Spleen (tissue), 11 donors: ENCODE measurements at regions not wholly inside any gene's neighbourhood (a gene's known extent, or its start where the extent isn't known, plus 50 kb on each side); places are given as distances from the start of the nearest gene placed in this dataset.

Experiments used
- DNase-seq: peaks from one replicate; pipeline ENCODE4 v3.0.0-alpha.2; 2020
- H3K27ac ChIP-seq, 8 donors: fragments of 200-600 bp; sonication (generic) in 7 of 8; 1 replicate in 4 of 8; 2 replicates in 4 of 8; pipeline versions ENCODE4 v1.5.0 to v1.8.0; 2016 to 2021; ENCODE audit warnings: inconsistent platforms in 4 of 8, mild to moderate bottlenecking in 4 of 8, moderate library complexity in 1 of 8
- H3K27me3 ChIP-seq, 7 donors: fragments of 200-600 bp; sonication (generic) in 6 of 7; replicated peaks in 1 of 7; 1 replicate in 4 of 7; 2 replicates in 3 of 7; pipeline versions ENCODE4 v1.5.0 to v1.8.0; 2016 to 2021; ENCODE audit warnings: inconsistent platforms in 3 of 7, mild to moderate bottlenecking in 1 of 7
- H3K36me3 ChIP-seq, 6 donors: fragments of 200-600 bp; sonication (generic) in 5 of 6; 1 replicate in 4 of 6; 2 replicates in 2 of 6; pipeline versions ENCODE4 v1.5.0 to v1.8.0; 2016 to 2021; ENCODE audit warnings: inconsistent platforms in 2 of 6
- H3K4me1 ChIP-seq, 6 donors: fragments of 200-600 bp; sonication (generic) in 5 of 6; 1 replicate in 3 of 6; 2 replicates in 3 of 6; pipeline versions ENCODE4 v1.5.0 to v1.8.0; 2016 to 2021; ENCODE audit warnings: inconsistent platforms in 3 of 6
- H3K4me3 ChIP-seq, 8 donors: fragments of 200-600 bp; sonication (generic) in 7 of 8; 1 replicate in 4 of 8; 2 replicates in 4 of 8; pipeline versions ENCODE4 v1.5.0 to v1.8.0; 2016 to 2021; ENCODE audit warnings: inconsistent platforms in 4 of 8, mild to moderate bottlenecking in 4 of 8, moderate library complexity in 2 of 8
- H3K9me3 ChIP-seq, 8 donors: fragments of 200-600 bp; sonication (generic) in 7 of 8; 1 replicate in 4 of 8; 2 replicates in 4 of 8; pipeline versions ENCODE4 v1.5.0 to v1.8.0; 2016 to 2021; ENCODE audit warnings: inconsistent platforms in 4 of 8
- CTCF ChIP-seq, 11 experiments: fragments of 200-600 bp in 7 of 11; fragments of 450-650 bp in 4 of 11; sonication (generic) in 4 of 11; IDR thresholded peaks in 8 of 11; conservative IDR thresholded peaks in 3 of 11; 1 replicate in 7 of 11; 2 replicates in 4 of 11; pipeline versions ENCODE4 v1.4.0 to v1.8.0; 2016 to 2021; ENCODE audit warnings: antibody characterized with exemption in 11 of 11, inconsistent platforms in 4 of 11, mild to moderate bottlenecking in 1 of 11
- POLR2A ChIP-seq, 3 donors: fragments of 450-650 bp; IDR thresholded peaks; one replicate each; pipeline ENCODE4 v1.5.1; 2017; ENCODE audit warnings: antibody characterized with exemption in 3 of 3, mild to moderate bottlenecking in 1 of 3
- POLR2AphosphoS5 ChIP-seq, 3 donors: sonication (generic); formaldehyde crosslinking; IDR thresholded peaks; one replicate each; pipeline ENCODE4 v1.5.1; 2017; ENCODE audit warnings: antibody characterized with exemption in 3 of 3
- WGBS, 5 donors: extraction: QIAGEN DNeasy Blood & Tissue Kit in 3 of 5; methylation state at CpG; one replicate each; pipeline versions ENCODE4 v1.1.5 to v1.1.7; 2013 to 2018; 5-methylcytosine and 5-hydroxymethylcytosine counted together
- intact Hi-C: fragments of 100-400 bp; cut with DNase I; formaldehyde crosslinking; loops from one replicate; pipeline ENCODE4 v1.15.0; 2023; ENCODE audit warnings: low total_unique reads
- small RNA-seq, 4 donors: library from RNA; depleted of rRNA; stranded (forward); fragments of <200 nt; gene quantifications; one replicate each; pipeline ENCODE3, GENCODE V24; 2016
- donor health status: healthy with polysubstance abuse.
- donor health status: DM: no; HTN: no; CAD: no; lungs with moderate emphysema.
- donor health status: DM: no; HTN: no; CAD: no.
- donor health status: Bipolar disorder and iron deficiency.
- donor health status: healthy.
- donor health status: DM: no; HTN: no; CAD: no.
- donor health status: DM: yes; HTN: yes; CAD: no.

GRCh38 chr18:33805592-33805991 lies 227.6 kb downstream of the ASXL3 start:
- intact Hi-C loops, result no loop called here
- H3K36me3 ChIP-seq, result no peaks in the 10 kb centered on the region
- no peaks in the 10 kb centered on the region for H3K4me1 ChIP-seq
- TF ChIP-seq POLR2AphosphoS5 (IDR thresholded peaks at IDR 0.05) (no peak), POLR2A (IDR thresholded peaks at IDR 0.05) (no peak), CTCF (IDR thresholded peaks at IDR 0.05 in 8 of 11, conservative IDR thresholded peaks at IDR 0.05 in 3 of 11) (no peak)
- no peaks in the 10 kb centered on the region for H3K9me3 ChIP-seq
- no peak for DNase-seq
- H3K27me3 ChIP-seq, result no peaks in the 10 kb centered on the region
- no peak overlapping the region for H3K4me3 ChIP-seq
- WGBS, 5 donors, result 72 to 80% (median 73%) methylated on average over 4 of the region's 4 CpGs
- H3K27ac ChIP-seq, result no peak overlapping the region

GRCh38 chr18:33804258-33804657 lies 226.2 kb downstream of the ASXL3 start:
- 47 to 68% (median 60%) methylated on average over 3 of the region's 3 CpGs for WGBS, 5 donors
- Histone ChIP-seq H3K4me3 (no peak overlapping the region), H3K9me3 (no peaks in the 10 kb centered on the region), H3K27ac (no peak overlapping the region), H3K36me3 (no peaks in the 10 kb centered on the region), H3K27me3 (no peaks in the 10 kb centered on the region), H3K4me1 (no peaks in the 10 kb centered on the region)
- intact Hi-C loops, result no loop called here
- TF ChIP-seq POLR2AphosphoS5 (IDR thresholded peaks at IDR 0.05) (no peak), POLR2A (IDR thresholded peaks at IDR 0.05) (no peak), CTCF (IDR thresholded peaks at IDR 0.05 in 8 of 11, conservative IDR thresholded peaks at IDR 0.05 in 3 of 11) (no peak)
- no peak for DNase-seq

GRCh38 chr18:33803636-33804035 lies 225.6 kb downstream of the ASXL3 start:
- 44 to 56% (median 48%) methylated on average over 3 of the region's 3 CpGs for WGBS, 5 donors
- Histone ChIP-seq H3K4me1 (no peaks in the 10 kb centered on the region), H3K27me3 (no peaks in the 10 kb centered on the region), H3K36me3 (no peaks in the 10 kb centered on the region), H3K9me3 (no peaks in the 10 kb centered on the region), H3K27ac (no peak overlapping the region), H3K4me3 (no peak overlapping the region)
- DNase-seq, result no peak
- intact Hi-C loops, result no loop called here
- TF ChIP-seq POLR2A (IDR thresholded peaks at IDR 0.05) (no peak), CTCF (IDR thresholded peaks at IDR 0.05 in 8 of 11, conservative IDR thresholded peaks at IDR 0.05 in 3 of 11) (no peak), POLR2AphosphoS5 (IDR thresholded peaks at IDR 0.05) (no peak)

GRCh38 chr18:33802955-33803354 lies 224.9 kb downstream of the ASXL3 start:
- Histone ChIP-seq H3K27ac (no peak overlapping the region), H3K36me3 (no peaks in the 10 kb centered on the region), H3K27me3 (no peaks in the 10 kb centered on the region), H3K4me1 (no peaks in the 10 kb centered on the region), H3K9me3 (no peaks in the 10 kb centered on the region), H3K4me3 (no peak overlapping the region)
- intact Hi-C loops, result no loop called here
- 29 to 58% (median 36%) methylated on average over 2 of the region's 2 CpGs for WGBS, 5 donors
- no peak for DNase-seq
- TF ChIP-seq POLR2AphosphoS5 (IDR thresholded peaks at IDR 0.05), result no peak
- TF ChIP-seq CTCF (IDR thresholded peaks at IDR 0.05 in 8 of 11, conservative IDR thresholded peaks at IDR 0.05 in 3 of 11), result no peak
- no peak for TF ChIP-seq POLR2A (IDR thresholded peaks at IDR 0.05)

Small RNA genes in the stretch of these regions (small RNA-seq; reads per million reads assigned to genes)
- gene RF00019, result 0 reads per million in 4 donors
